Neutrophil (primary cell): ENCODE measurements at regions not wholly inside any gene's neighbourhood (a gene's known extent, or its start where the extent isn't known, plus 50 kb on each side); places are given as distances from the start of the nearest gene placed in this dataset.

Experiments
- H3K27ac ChIP-seq: fragments of 200-600 bp; sonication (generic); 2 replicates; pipeline ENCODE4 v1.5.1; 2016; ENCODE audit warnings: mild to moderate bottlenecking, moderate library complexity
- H3K27me3 ChIP-seq: fragments of 200-600 bp; sonication (generic); 2 replicates; pipeline ENCODE4 v1.6.0; 2016; ENCODE audit warnings: mild to moderate bottlenecking
- H3K36me3 ChIP-seq: fragments of 200-600 bp; sonication (generic); 2 replicates; pipeline ENCODE4 v1.5.1; 2017
- H3K4me1 ChIP-seq, 2 experiments: fragments of 200-600 bp in 1 of 2; sonication (generic) in 1 of 2; 1 replicate in 1 of 2; 2 replicates in 1 of 2; pipeline versions ENCODE4 v1.5.1 to v1.6.1; 2013 to 2016; ENCODE audit warnings: low read depth in 1 of 2, low read length in 1 of 2, mild to moderate bottlenecking in 1 of 2, moderate library complexity in 1 of 2; ENCODE audit not compliant: control insufficient read depth in 1 of 2, insufficient read depth in 1 of 2
- H3K4me3 ChIP-seq, 2 experiments: fragments of 200-600 bp in 1 of 2; sonication (generic) in 1 of 2; 1 replicate in 1 of 2; 2 replicates in 1 of 2; pipeline ENCODE4 v1.5.1; 2013 to 2016; ENCODE audit warnings: low read depth in 1 of 2, low read length in 1 of 2, mild to moderate bottlenecking in 1 of 2, moderate library complexity in 1 of 2
- H3K9me3 ChIP-seq: fragments of 200-600 bp; sonication (generic); 2 replicates; pipeline ENCODE4 v1.5.1; 2016
- CTCF ChIP-seq: fragments of 200-600 bp; sonication (generic); IDR thresholded peaks from 2 replicates; pipeline ENCODE4 v1.5.1; 2016; ENCODE audit warnings: antibody characterized with exemption

DNA sequence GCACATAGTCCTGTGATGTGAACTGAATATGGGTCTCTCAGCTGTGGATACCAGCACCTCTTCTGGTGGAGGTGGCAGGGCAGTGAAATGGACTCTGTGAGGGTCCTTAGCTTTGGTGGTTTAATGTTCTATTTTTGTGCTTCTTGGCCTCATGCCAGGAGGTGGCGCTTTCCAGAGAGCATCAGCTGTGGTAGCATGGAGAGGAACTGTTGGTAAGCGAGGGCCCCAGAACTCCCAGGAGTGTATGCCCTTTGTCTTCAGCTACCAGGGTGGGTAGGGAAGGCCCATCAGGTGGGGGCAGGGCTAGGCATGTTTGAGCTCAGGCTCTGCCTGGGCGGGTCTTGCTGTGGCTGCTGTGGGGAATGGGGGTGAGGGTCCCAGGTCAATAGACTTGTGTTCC lies 241.7 kb downstream of the AEBP2 start:
- H3K4me3 ChIP-seq, result no peak overlapping the region

DNA sequence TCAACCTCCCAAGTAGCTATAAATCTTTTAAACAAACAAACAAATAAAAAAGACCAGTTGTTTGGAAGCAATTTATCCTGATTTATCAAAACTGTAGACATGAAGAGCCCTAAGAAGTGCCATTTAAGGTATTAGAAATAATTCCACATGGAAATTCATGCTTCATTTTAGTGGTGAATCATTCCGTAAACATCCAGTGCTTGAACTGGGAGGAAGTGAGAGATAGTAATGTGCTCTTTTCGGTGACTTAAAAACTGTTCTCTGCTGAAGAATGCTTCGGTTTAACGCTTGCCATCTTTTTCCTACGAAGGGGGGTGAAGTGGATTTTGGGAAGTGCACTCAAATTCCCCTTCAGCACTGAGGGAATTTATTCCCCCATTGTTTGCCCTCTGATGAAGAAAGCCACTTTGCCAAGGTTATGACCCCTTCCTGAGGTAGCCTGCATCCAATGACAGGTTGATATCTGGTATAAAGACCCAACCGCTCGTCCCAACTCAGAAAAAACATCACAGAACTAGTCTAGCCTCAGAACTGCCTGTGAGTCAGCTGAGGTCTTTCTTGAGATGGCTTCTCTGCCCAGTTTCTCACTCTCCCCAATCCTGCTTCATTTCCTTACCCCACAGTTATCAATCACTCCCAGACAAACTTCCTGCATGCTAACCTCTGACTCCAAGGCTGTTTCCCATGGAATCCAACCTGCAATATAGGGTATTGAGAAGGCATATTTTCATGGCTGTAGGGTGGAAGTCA lies 244.1 kb downstream of the AEBP2 start:
- Histone ChIP-seq H3K4me1 (no peaks in the 10 kb centered on the region), H3K27ac (no peak overlapping the region), H3K27me3 (no peaks in the 10 kb centered on the region), H3K9me3 (no peaks in the 10 kb centered on the region), H3K4me3 (no peak overlapping the region), H3K36me3 (no peaks in the 10 kb centered on the region)
- TF ChIP-seq CTCF, result no peak

More for the DNA sequence above, 241.7 kb downstream of the AEBP2 start:
- TF ChIP-seq CTCF, result no peak
- Histone ChIP-seq H3K36me3 (no peaks in the 10 kb centered on the region), H3K27me3 (no peaks in the 10 kb centered on the region), H3K9me3 (no peaks in the 10 kb centered on the region), H3K4me1 (no peaks in the 10 kb centered on the region), H3K27ac (no peak overlapping the region)

- no peaks in the 10 kb centered on the region for H3K27me3 ChIP-seq
- TF ChIP-seq CTCF, result no peak
- H3K36me3 ChIP-seq, result no peaks in the 10 kb centered on the region
- H3K4me3 ChIP-seq, result no peak overlapping the region
- H3K27ac ChIP-seq, result no peak overlapping the region
- H3K4me1 ChIP-seq, result no peaks in the 10 kb centered on the region
- no peaks in the 10 kb centered on the region for H3K9me3 ChIP-seq
Observed at GRCh38 chr12:19687371-19687770, 248.1 kb downstream of the AEBP2 start.

DNA sequence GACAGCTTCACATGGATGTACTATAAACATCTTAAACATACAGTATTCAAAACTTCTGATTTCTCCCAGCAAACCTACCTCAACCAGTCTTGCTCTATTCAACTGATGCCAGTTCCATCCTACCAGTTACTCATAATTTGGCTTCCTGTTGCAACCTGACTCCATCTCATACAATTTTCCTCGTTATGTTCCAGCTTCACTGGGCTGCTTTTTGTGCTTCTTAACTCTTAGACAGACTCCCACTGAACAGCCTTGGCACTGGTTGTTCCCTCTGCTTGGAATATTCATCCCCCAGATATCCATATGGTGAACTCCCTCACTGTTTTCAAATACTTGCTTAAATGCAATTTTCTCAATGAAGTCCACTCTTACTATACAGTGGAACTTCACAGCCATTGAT lies 249.2 kb downstream of the AEBP2 start:
- Histone ChIP-seq H3K9me3 (no peaks in the 10 kb centered on the region), H3K27me3 (no peaks in the 10 kb centered on the region), H3K4me3 (no peak overlapping the region), H3K27ac (no peak overlapping the region), H3K36me3 (no peaks in the 10 kb centered on the region), H3K4me1 (no peaks in the 10 kb centered on the region)
- no peak for TF ChIP-seq CTCF

- Histone ChIP-seq H3K4me1 (peaks cover under 1 to 1% of the 10 kb centered on the region in 2 experiments), H3K36me3 (no peaks in the 10 kb centered on the region), H3K4me3 (no peak overlapping the region), H3K27ac (no peak overlapping the region), H3K27me3 (no peaks in the 10 kb centered on the region), H3K9me3 (no peaks in the 10 kb centered on the region)
- TF ChIP-seq CTCF, result no peak
Observed at GRCh38 chr12:19689226-19689625, 249.9 kb downstream of the AEBP2 start.
